Prostate gland (tissue), 2 donors: ENCODE measurements at regions not wholly inside any gene's neighbourhood (a gene's known extent, or its start where the extent isn't known, plus 50 kb on each side); places are given as distances from the start of the nearest gene placed in this dataset.

ENCODE experiments used
- CTCF ChIP-seq, 4 experiments: fragments of 200-600 bp in 2 of 4; fragments of 450-650 bp in 2 of 4; sonication (generic) in 2 of 4; IDR thresholded peaks; 1 replicate in 3 of 4; 2 replicates in 1 of 4; pipeline ENCODE4 v1.5.1; 2016 to 2019; ENCODE audit warnings: antibody characterized with exemption in 4 of 4, mild to moderate bottlenecking in 2 of 4, moderate library complexity in 2 of 4
- POLR2A ChIP-seq: fragments of 450-650 bp; IDR thresholded peaks from one replicate; pipeline ENCODE4 v1.6.1; 2016; ENCODE audit warnings: antibody characterized with exemption, mild to moderate bottlenecking

- no peak for TF ChIP-seq CTCF (IDR thresholded peaks at IDR 0.05)
- TF ChIP-seq POLR2A = no peak
Measured at GRCh38 chr11:27860811-27861210, 160.6 kb upstream of the BDNF start.
